HG02571 (cell line): ENCODE measurements at regions not wholly inside any gene's neighbourhood (a gene's known extent, or its start where the extent isn't known, plus 50 kb on each side); places are given as distances from the start of the nearest gene placed in this dataset.

Experiments used
- ATAC-seq: cut with Tn5 transposase; IDR thresholded peaks from one replicate; pipeline ENCODE4 v1.9.1; 2021; ENCODE audit warnings: mild to moderate bottlenecking, moderate library complexity; ENCODE audit not compliant: unreplicated experiment

DNA sequence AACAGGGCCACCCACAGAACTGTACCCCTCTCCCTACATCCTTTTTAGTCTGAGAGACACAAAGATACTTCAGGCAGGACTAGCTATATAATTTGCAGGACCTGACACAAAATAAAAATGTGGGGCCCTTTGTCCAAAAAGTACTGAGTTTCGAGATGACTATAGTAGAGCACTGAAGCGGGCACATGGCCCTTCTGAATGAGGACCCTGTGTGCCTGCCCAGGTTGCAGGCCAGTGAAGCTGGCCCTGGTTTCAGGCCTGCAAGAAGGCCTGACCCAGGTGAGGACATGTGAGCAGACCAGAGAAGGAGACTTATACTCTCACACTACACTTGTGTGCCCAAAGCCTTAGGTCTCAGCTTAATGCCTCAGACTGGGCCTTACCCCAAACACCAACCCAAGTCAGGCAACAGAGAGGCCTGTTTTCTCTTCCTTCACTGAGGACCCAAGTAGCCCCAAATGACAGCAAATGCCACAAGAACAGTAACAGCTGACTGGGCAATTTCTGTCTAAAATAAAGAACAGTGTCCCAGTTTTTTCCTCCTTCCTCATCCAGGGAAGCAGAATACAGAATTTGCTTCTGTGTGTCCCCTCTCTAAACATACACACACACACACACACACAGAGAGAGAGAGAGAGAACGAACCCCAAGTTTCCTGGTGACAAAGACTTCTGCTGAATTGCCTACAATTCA lies 100.9 kb upstream of the ARHGEF3 start:
- no peak for ATAC-seq

DNA sequence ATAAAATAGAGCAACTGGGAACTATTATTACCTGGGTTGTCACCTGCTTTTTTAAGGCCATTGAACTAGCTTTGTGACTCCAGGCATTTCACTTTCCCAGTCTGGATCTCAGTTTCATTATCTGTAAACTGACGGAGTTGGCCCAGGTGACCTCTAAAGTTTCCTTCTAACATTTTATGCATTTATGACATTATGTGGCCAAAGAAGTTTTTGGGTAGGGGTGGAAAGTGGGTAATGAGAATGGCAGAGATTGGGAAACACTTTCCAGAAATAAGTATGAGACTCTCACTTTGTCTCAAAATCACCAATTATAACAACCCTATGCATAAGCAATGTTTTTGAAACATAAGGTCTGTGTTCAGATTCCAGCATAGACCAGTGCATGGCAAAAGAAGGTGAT lies 99.1 kb upstream of the ARHGEF3 start:
- ATAC-seq: no peak

DNA sequence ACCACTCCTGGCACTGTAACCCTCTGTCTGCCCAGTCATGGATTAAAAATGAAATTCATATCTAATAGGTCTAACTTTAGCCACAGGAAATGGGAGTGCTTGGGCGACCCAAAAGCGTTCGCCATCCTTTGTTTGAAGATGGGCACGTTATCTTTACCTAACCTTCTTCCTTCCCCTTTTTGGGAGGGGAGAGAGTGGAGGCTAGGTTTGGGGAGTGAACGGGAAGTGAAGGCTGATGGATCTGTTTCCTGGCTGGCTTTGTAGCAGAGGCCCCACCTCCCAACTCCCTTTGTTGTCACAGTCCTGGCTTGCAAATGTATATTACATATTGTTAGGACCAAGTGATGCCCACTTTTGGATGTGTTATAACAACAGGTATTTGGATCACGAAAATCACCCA lies 98.1 kb upstream of the ARHGEF3 start:
- ATAC-seq: no peak

DNA sequence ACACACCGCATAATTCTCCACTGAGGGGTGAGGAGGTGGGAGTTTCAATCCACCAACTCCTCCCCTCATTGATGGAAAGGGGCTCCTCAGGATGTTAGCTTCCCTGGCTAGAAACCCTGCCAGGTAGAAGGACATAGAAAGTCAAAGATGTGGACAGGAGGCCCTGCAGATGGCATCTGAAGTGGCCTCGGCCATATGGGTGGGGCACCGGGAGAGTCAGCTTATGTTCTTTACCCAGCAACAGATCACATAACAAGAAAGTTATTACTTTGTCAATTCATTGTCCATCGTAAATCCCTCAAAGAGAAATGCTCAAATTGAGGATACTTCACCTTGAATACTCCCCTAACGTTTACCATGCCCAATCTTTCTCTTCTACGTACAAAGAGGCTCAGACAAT lies 97.3 kb upstream of the ARHGEF3 start:
- ATAC-seq: no peak

DNA sequence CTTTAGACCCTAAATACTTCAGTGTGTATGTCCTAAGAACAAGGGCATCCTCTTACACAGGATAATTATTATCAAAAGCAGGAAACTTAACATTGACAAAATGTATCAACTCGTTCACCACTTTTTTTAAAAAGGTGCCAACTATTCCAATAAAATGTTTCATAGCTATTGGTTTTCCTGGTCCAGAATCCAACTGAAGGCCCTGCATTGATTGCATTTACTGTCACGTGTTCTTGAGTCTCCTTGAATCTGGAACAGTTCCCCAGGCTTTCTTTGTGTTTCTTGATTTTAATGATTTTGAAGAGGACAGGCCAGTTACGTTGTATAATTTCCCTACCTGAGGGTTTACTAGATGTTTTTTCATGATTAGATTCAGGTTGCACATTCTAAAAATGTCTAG lies 94.6 kb upstream of the ARHGEF3 start:
- no peak for ATAC-seq

DNA sequence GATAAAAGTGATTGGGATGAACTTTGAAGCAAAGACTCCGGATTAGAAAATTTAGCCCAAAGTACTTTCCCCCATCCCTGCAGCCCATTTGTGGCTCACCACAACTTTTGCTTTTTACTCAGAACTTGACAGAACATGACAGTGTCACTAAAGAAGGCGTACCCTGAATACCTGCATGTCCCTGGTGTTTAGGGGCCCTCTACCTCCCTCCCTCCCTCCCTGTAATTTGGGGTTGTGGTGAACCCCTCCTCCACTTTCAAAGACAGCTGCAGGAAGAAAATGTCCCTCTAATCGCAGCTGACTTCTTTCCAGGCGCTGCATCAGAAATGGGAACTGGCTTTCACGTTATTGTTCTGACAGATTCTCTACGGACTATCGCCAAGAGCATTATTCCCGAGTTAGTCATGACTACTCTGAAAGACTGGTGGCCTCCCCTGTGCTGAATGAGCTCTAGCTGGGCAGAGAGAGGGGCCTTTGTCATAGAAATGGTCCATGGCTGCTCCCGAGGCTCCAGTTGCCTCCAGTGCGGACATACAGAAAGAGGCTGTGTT lies 93.2 kb upstream of the ARHGEF3 start:
- no peak for ATAC-seq

DNA sequence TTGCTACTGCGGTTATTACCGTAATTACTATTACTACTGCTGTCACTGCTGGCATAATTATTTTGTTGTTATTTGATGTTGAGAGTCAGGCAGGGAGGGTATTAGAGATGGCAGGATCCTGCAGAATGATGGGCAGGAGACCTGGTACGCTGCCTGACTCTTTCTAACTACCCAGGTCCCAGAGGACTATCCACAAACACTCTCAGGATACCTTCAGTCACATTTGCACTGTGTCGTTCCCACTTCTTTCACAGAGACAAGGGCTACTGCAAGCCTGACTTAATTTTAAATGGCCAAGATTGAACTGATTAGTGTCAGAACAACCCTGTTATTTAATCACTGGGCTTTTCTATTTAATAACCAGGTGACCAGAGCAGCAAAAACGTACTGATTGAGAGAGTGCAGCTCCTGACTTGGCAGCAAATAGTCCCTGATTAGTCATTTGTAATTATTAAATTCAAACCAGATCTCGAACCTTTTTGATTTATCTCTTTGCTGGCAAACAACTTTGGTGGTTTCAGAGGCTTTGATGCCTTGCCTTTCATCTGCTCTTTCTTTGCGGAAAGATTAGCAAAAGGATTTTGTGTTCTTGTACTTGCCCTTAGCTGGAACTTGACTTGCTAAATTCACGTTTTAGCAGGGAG lies 88.8 kb upstream of the ARHGEF3 start:
- ATAC-seq: no peak

DNA sequence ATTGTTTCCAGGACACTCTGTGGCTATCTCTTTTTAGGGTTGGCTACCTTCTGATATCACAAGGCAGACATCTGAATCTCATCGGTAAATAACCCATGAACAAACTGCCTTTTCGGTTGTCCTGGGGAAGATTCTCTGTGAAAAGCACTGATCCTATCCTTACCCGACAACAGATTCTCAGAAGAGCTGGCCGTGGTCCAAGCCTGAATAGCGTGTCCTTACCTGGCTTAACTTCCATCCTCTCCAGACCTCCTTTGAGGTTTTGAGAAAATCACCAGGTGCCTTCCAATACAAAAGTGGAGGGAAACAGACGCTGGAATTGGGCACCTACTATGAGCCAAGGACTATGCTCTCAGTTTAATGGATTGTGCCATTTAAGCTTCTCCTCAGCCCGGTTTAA lies 87.4 kb upstream of the ARHGEF3 start:
- no peak for ATAC-seq

DNA sequence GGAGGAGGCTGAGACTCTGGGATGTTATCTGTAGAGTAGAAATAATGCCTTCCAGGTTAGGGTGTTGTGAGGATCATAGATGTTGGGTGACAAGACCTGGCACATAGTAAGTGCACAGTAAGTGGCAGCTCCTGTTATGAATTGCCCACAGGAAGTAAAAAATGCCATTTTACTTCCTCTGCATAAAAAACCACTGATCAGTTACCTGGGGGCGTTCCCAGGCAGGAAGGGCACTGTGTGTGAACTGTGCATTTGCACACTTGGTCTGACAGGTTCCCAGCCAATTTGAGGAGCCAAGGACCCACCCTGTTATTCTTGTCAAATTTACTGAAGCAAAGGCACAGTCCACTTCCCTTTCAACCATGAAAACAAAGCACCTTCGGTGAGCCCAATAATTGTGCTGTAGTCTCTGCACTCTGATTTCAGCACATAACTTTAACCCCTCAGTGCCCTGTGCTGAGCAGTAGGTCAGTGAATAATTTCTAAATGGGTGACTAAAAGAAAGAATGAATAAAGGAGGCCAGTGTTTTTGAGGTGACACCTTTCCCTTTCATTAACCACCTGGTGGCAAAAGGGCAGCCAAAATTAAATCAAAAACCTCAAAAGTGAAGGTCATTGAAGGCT lies 85.8 kb upstream of the ARHGEF3 start:
- no peak for ATAC-seq

DNA sequence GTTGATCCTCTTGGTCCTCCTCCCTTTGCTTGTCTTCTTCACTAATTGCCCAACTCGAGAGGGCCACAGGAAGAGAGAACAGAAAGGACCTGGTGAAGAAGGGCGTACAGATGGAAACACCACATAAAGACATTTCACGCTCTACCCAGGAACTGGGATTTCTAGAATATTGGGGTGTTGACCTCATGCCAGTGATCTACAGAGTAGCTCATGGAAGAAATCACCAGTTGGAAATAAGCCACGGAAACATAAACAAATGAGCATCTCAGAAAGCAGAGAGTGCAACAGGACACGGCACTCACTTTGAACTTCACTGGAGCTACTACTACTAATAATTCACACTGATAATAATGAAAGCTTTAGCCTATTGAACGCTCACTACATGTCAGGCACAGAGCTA lies 84.6 kb upstream of the ARHGEF3 start:
- ATAC-seq: no peak

DNA sequence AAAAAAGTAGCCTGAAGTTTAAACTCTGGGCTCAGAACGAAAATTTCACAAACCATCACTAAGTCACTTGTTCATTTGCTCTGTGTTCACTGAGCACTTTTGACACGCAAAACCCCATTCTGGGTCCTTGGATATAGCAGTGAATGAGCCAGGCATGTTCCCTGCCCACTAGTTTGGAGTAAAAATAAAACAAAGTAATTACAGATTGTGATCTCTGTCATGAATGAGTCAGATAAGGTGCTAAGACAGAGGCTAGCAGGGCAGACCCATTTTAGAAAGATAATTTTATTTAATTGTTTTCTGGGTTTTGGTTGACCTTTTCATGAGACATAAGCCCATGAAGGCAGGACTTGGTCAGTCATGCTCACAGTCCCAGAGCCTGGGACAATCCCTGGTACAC lies 84.1 kb upstream of the ARHGEF3 start:
- ATAC-seq: no peak

DNA sequence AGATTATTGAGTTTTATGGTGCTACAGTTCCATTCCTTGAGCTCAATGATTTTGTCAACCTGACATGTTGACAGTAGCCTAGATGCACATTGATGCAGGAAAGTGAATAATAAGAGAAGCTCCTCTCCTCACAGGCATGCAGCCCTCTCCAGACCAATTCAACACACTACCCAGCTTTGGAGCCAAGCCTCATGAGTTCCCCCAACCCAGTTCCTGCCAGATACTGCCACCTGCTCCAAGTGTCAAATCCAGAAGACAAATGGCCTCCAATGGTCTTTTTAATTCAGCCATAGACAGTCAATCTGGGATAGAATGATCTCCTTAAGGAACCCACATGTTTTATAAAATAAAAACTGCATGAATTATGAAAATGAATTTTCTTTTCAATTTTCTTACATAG lies 83.7 kb upstream of the ARHGEF3 start:
- no peak for ATAC-seq

DNA sequence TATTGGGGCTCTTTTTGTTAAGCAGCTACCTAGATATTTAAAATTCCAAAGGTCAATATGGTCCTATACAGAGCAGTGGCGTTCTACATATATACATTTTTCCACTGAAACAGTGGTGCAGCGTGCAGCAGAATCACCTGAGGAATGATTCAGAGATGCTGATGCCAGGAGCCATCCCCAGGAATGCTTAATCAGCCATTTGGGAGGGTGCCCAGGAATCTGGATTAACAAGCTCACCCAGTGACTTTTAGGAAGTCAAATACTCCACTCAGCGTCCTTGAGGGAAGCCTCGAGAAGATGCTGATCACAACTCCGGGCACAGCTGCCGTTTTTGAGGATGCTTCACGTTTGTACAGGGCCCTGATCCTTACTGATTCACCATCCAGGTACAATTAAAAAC lies 82.6 kb upstream of the ARHGEF3 start:
- no peak for ATAC-seq

DNA sequence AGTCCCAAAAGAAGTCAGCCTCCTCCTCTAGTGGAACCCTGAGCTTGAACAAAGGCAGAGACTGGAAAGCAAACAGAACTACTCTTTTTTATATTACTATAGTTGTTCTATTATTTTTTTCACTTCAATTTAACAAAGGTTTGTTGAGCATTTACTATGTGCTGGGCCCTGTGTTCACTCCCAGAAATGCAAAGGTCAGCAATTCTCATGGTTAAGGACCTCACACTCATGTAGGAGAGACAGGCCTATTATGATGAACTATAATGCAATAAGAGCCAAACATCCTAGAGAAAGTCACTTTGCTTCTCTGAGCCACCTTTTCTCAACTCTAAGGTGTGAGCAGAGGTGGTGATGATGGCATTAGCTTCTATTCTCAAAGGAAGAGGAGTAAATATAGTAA lies 82.1 kb upstream of the ARHGEF3 start:
- ATAC-seq: no peak

DNA sequence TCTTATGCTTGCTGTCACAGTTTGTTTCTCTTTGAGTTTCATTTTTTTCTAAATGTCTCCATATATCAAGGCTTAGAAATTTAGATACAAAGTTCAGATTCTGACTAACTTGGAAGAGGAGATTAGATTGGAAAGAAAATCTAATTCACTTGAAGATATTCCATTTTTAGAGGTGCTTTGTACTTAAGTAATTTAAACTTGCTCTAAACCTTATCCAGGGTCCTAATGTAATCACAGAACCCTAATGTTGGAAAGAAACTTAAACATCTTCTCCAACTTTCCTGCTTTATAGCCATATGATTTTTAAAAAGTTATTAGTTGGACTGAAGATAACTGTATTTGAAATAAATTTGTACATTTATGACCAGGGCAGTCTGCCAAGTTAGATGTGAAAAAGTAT lies 81.1 kb upstream of the ARHGEF3 start:
- no peak for ATAC-seq

DNA sequence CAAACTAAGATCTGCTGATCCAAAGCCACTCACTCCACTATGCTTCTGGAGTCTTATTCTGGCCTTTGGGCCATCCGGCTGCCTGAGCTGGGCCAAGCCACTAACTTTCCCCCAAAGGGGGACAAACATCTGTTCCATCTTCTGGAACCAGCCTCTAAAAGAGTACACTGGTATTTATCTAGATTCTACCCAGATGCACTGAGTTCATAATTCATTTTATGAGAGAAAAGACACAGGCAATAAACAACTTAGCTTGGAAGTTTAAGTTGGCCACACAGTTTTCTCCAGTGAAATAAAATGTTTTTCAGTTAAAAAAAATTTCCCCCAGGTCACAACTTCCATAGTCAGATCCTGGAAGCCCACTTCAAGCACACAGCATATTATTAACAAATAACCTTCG lies 80.1 kb upstream of the ARHGEF3 start:
- ATAC-seq: no peak

DNA sequence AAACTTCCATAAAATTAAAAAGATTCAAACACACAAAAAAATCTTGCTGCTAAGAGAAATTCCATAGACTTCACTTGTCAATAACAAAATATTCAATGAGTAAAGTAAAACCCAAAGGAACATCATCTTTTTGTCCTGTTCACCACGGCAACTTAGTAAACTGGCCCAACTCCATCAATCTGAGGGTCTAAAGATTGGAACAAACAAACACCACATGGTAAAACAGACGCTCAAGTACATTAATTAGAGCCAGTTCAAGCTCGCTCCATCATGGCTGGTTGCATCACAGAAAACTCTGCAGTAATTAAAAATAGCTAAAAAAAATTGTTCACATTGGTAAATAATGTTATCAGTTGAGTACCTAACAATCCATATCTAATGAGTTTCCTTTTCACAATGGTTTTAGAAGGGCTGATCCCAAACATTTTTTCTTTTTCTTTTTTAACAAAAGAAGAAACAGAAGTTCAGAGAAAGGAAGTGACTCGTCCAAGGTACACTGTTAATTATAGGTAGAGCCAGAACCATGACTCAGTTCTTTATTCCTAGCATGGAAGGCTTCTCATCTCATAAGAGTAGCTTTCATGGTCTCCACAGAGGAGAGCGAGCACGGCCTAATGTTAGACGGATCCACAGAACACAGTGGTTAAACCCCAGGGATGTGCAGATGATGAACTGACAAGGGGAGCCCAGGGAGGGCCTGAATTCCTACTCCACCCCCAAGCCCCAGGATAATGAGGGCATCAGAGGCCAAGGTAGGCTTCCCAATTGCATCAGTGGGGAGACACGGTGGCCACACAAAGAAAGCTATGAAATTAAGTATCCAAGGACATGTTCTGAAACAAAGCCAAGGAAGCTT lies 79.2 kb upstream of the ARHGEF3 start:
- ATAC-seq: no peak

DNA sequence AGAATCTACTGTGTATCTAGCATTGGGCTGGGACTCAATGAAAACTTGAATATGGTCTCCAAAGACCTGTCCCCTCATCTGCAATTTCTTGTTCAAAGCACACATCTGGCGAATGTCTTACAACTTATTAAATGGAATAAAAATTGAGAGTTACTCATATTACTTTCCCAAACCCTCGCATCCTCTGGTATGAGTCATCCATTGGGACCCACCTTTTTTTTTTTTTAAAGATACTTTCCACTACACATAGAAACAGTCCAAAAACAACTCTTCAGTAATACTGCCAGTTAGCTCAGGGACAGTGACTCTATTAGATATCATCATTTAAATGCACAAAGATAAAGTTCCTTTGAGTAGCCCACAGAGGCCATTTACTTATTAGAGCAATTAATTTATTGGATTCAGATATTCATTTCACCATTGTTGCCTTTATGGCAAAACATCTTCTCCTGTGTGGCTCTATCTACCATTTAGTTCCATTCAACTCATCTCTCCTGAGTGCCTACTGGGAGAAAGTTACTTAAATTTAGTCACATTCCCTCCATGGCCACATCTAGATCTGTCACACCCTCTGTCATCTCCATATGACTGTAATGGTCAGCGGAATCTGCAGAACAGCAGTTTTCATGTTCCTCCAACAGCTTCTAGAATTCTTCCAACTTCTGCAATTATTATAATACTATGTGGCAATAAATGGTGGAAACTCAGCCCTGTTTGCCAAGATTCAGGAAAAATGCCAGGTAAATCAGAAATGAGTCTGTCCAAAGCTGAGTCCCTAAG lies 77.9 kb upstream of the ARHGEF3 start:
- ATAC-seq: no peak

DNA sequence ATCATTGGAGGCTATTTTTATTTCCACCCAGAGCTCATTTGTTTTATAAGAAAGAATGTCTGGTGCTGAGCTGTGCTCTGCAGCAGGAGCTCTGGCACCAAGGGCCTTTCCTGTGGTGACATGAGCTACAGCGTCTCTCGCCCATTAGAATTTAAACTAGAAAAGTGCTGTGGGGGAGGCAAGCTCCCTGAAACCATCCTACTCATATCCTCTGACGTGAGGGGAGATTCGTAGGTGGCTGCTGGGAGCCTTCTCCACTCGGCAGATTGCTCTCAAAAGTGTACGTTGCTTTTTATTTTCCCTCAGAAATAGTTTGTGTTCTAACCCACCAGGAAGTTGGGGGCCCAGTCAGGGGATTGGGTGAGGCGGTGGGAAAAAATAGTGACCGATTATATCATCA lies 76.3 kb upstream of the ARHGEF3 start:
- no peak for ATAC-seq

DNA sequence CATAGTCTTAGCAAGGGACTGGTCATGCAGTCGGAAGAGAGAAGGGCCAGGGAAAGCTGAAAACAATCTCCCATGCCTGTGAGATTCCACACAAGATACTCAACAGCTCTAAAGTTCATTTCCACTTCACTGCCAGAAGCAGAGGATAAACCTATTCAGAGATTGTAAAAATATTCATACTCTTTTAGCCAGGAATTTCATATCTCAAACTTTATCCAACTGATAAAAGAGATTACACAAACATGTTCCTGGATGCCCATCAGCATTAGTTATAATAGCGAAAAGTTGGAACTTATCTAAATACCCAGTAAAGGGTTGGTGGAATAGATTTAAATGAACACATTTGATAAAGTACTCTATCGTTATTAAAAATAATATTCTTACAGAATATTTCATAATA lies 75.2 kb upstream of the ARHGEF3 start:
- ATAC-seq: no peak

DNA sequence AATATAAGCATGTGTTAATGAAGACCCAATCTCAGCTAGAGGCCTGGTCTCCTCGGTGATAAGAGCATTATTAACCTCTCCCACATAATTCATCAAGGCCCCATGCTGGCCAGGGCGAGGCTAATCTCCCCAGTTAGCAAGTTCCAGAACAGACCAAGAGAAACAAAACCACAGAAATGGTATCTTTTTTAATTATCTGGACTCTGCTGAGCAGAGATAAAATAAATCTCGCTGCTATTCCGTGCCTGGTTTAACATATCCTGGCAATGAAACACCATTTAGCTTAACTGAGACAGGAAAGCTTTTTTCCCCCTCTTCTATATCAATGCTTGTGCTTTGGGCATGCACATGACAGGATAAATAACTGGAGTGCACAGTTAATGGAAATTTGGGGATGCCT lies 72.5 kb upstream of the ARHGEF3 start:
- ATAC-seq: no peak
